ENCODE measurements at regions not wholly inside any gene's neighbourhood (a gene's known extent, or its start where the extent isn't known, plus 50 kb on each side); places are given as distances from the start of the nearest gene placed in this dataset.

GRCh38 chr13:103866048-103866447 is 799.8 kb upstream of the SLC10A2 start:
- H3K27me3 ChIP-seq (replicated peaks in 1 of 4; ENCODE audit: control insufficient read depth in 3 of 4, extremely low read depth in 1 of 4, insufficient read depth in 3 of 4, low read length in 3 of 4): no peaks in the 10 kb centered on the region
- H2BK12ac ChIP-seq (ENCODE audit: low read depth, low read length): no peak overlapping the region
- DNase-seq (ENCODE audit: low read depth in 1 of 2, low spot score in 2 of 2): no peak
- H3K18ac ChIP-seq (ENCODE audit: extremely low read depth, low read length): no peak overlapping the region
- no peak overlapping the region; a peak in 1 of 4 replicates for H3K4me2 ChIP-seq (ENCODE audit: insufficient read depth in 1 of 2, low read depth in 2 of 2, low read length in 2 of 2)
- TF ChIP-seq EP300 (IDR thresholded peaks at IDR 0.05; ENCODE audit: borderline replicate concordance in 1 of 2, low read depth in 2 of 2, low read length in 2 of 2) (no peak), USF2 (IDR thresholded peaks at IDR 0.05; ENCODE audit: low read length) (peak; percentile 39), HDAC6 (IDR thresholded peaks at IDR 0.05; ENCODE audit: low read depth, low read length) (no peak)
- H2BK20ac ChIP-seq (ENCODE audit: low read length): no peak overlapping the region
- H4K91ac ChIP-seq (replicated peaks; ENCODE audit: insufficient read length, low read length): no peak overlapping the region
- POLR2A ChIA-PET (ENCODE audit: partially characterized antibody): no interaction called here
- no peak overlapping the region for H3K4me3 ChIP-seq (ENCODE audit: extremely low read depth in 1 of 4, insufficient read depth in 2 of 4, low read depth in 3 of 4, low read length in 4 of 4)
- CTCF ChIA-PET (ENCODE audit: partially characterized antibody): no interaction called here
- no peaks in the 10 kb centered on the region for H3K36me3 ChIP-seq (ENCODE audit: control insufficient read depth in 2 of 4, insufficient read depth in 4 of 4, low read length in 3 of 4)
- H3K56ac ChIP-seq (replicated peaks; ENCODE audit: insufficient read length, low read depth, low read length): no peak overlapping the region
- 71% methylated on average over 8 of the region's 8 CpGs; no CpG with 5 or more reads in 1 of the 2 experiments for WGBS, 2 experiments (ENCODE audit: extremely low coverage in 1 of 2, insufficient coverage in 1 of 2, insufficient read length in 1 of 2, insufficient replicate concordance in 2 of 2, low coverage in 1 of 2, low lambda C conversion rate in 2 of 2, missing lambda C conversion rate in 1 of 2)
- no peak overlapping the region for H2BK15ac ChIP-seq (ENCODE audit: low read length)
- no peak overlapping the region for H4K8ac ChIP-seq (ENCODE audit: extremely low read depth, insufficient read depth, low read length)
- H2AFZ ChIP-seq (ENCODE audit: low read length): peak overlapping the region; percentile 18; the same call in 1 of the 2 replicates
- H4K20me1 ChIP-seq (replicated peaks in 1 of 2; ENCODE audit: control insufficient read depth in 1 of 2, insufficient read depth in 2 of 2, low read length in 2 of 2): no peaks in the 10 kb centered on the region
- no peaks in the 10 kb centered on the region for H3K4me1 ChIP-seq (replicated peaks in 1 of 4; ENCODE audit: control insufficient read depth in 3 of 4, insufficient read depth in 4 of 4, low read length in 3 of 4)
- no peaks in the 10 kb centered on the region for H3K9me3 ChIP-seq (ENCODE audit: insufficient read depth in 2 of 2, low read depth in 1 of 2, low read length in 1 of 2)
- H3K23ac ChIP-seq (ENCODE audit: insufficient read length): no peak overlapping the region
- H2BK5ac ChIP-seq (ENCODE audit: low read depth, low read length): no peak overlapping the region
- no peak overlapping the region for H4K5ac ChIP-seq (ENCODE audit: insufficient read length, low read depth, low read length)
- H2BK120ac ChIP-seq (replicated peaks; ENCODE audit: low read depth, low read length): no peak overlapping the region
- peak; percentile 45 for FAIRE-seq
- no peak overlapping the region for H2AK5ac ChIP-seq (ENCODE audit: low read depth, low read length)
- no peaks in the 10 kb centered on the region for H3K79me2 ChIP-seq (ENCODE audit: control insufficient read depth in 1 of 2, insufficient read depth in 2 of 2, low read length in 2 of 2)
- H3K9ac ChIP-seq (replicated peaks in 1 of 4; ENCODE audit: extremely low read depth in 1 of 4, low read depth in 3 of 4, low read length in 3 of 4): no peak overlapping the region
- H3K23me2 ChIP-seq (ENCODE audit: low read depth, low read length): no peaks in the 10 kb centered on the region
- H3K4ac ChIP-seq (replicated peaks; ENCODE audit: insufficient read length, low read depth, low read length): no peak overlapping the region
- no peak overlapping the region for H3K27ac ChIP-seq (ENCODE audit: low read depth, low read length)
- no peak overlapping the region for H3K14ac ChIP-seq (ENCODE audit: insufficient read length)
- no peaks in the 10 kb centered on the region for H3K79me1 ChIP-seq (ENCODE audit: low read depth, low read length)
